HepG2 (cell line): ENCODE measurements at regions not wholly inside any gene's neighbourhood (a gene's known extent, or its start where the extent isn't known, plus 50 kb on each side); places are given as distances from the start of the nearest gene placed in this dataset.

ENCODE experiments used
- ATAC-seq: fragments of 200-7000 bp; cut with Tn5 transposase; 3 replicates; pipeline ENCODE4 v1.9.1; 2020; ENCODE audit warnings: mild to moderate bottlenecking, moderate library complexity
- BruUV-seq: library from RNA; stranded (reverse); fragments of 400-500 nt; replicated peaks from 2 replicates; lab custom pipeline; 2021; lab: Mats Ljungman, UMichigan
- CTCF ChIA-PET: fragments of 300-600 bp; formaldehyde crosslinking; extraction: SDS; loops from one replicate; lab custom pipeline; 2021; ENCODE audit warnings: low total read pairs, inconsistent platforms, low intra/inter-chr PET ratio; lab: Yijun Ruan, JAX
- POLR2A ChIA-PET: fragments of 350-600 bp; sonication (Branson Sonifier 250); formaldehyde crosslinking; loops from one replicate; lab custom pipeline; 2020; ENCODE audit warnings: antibody characterized with exemption, inconsistent platforms; lab: Yijun Ruan, JAX
- DNase-seq: peaks from one replicate; pipeline ENCODE4 v3.0.0-alpha.2; 2015; ENCODE audit warnings: low spot score
- FAIRE-seq: peaks from 3 replicates; lab custom pipeline; 2011; peaks lifted over from hg19 to GRCh38; lab: Jason Lieb, UNC
- H2AFZ ChIP-seq: one replicate; pipeline ENCODE4 v1.6.1; 2011; ENCODE audit warnings: low read length, inconsistent platforms
- H3K27ac ChIP-seq: fragments of 300-600 bp; 3 replicates; pipeline ENCODE4 v1.8.0; 2011; ENCODE audit warnings: mixed run types, mild to moderate bottlenecking, mixed read lengths, low read length, inconsistent platforms; ENCODE audit not compliant: insufficient read depth; ENCODE audit errors: extremely low read length
- H3K27me3 ChIP-seq, 2 experiments: fragments of 200-600 bp in 1 of 2; 2 replicates in 1 of 2; 3 replicates in 1 of 2; pipeline versions ENCODE4 v1.6.0 to v1.8.0; 2011; ENCODE audit warnings: low read length in 2 of 2, mild to moderate bottlenecking in 2 of 2, moderate library complexity in 2 of 2, inconsistent platforms in 1 of 2; ENCODE audit not compliant: insufficient read depth in 2 of 2, control insufficient read depth in 1 of 2
- H3K36me3 ChIP-seq, 2 experiments: fragments of 200-600 bp in 1 of 2; replicated peaks in 1 of 2; 2 replicates in 1 of 2; 3 replicates in 1 of 2; pipeline versions ENCODE4 v1.5.1 to v1.8.0; 2011; ENCODE audit warnings: low read length in 2 of 2, inconsistent platforms in 1 of 2; ENCODE audit not compliant: insufficient read depth in 2 of 2, control insufficient read depth in 1 of 2
- H3K4me1 ChIP-seq: 2 replicates; pipeline ENCODE4 v1.5.1; 2012; ENCODE audit warnings: low read length, inconsistent platforms; ENCODE audit not compliant: insufficient read depth
- H3K4me2 ChIP-seq: 2 replicates; pipeline ENCODE4 v1.6.0; 2011; ENCODE audit warnings: low read depth, low read length, inconsistent platforms
- H3K4me3 ChIP-seq, 3 experiments: fragments of 200-600 bp in 1 of 3; sonication (generic), shearing (Covaris generic) in 1 of 3; replicated peaks in 1 of 3; 2 replicates each; pipeline ENCODE4 v1.5.1; 2011 to 2016; ENCODE audit warnings: low read length in 3 of 3, inconsistent platforms in 2 of 3, low read depth in 2 of 3, mild to moderate bottlenecking in 2 of 3, control low read depth in 1 of 3, mixed read lengths in 1 of 3; ENCODE audit not compliant: insufficient read depth in 1 of 3
- H3K79me2 ChIP-seq: one replicate; pipeline ENCODE4 v1.6.1; 2011; ENCODE audit warnings: low read length, inconsistent platforms; ENCODE audit not compliant: insufficient read depth
- H3K9ac ChIP-seq: 2 replicates; pipeline ENCODE4 v1.6.0; 2011; ENCODE audit warnings: mild to moderate bottlenecking, low read depth, low read length, inconsistent platforms; ENCODE audit not compliant: insufficient read depth
- H3K9me3 ChIP-seq: 2 replicates; pipeline ENCODE4 v1.5.1; 2012; ENCODE audit warnings: mild to moderate bottlenecking, low read length
- H4K20me1 ChIP-seq: 2 replicates; pipeline ENCODE4 v1.6.0; 2011; ENCODE audit warnings: inconsistent platforms, mild to moderate bottlenecking, low read length, moderate library complexity; ENCODE audit not compliant: insufficient read depth
- ATF1 ChIP-seq: IDR thresholded peaks from 2 replicates; pipeline ENCODE4 v1.6.1; 2016; ENCODE audit warnings: mild to moderate bottlenecking, control low read depth
- BRCA1 ChIP-seq: sonication (generic); formaldehyde crosslinking; IDR thresholded peaks from 2 replicates; pipeline ENCODE4 v1.4.0; 2020; ENCODE audit warnings: missing genetic modification reagents
- CEBPB ChIP-seq: IDR thresholded peaks from 2 replicates; pipeline ENCODE4 v1.6.1; 2011; ENCODE audit warnings: low read depth, low read length, improper control_type of control experiment, borderline replicate concordance
- DNMT3B ChIP-seq: conservative IDR thresholded peaks from 2 replicates; pipeline ENCODE4 v1.6.1; 2016; ENCODE audit warnings: missing biosample characterization, control low read depth
- E2F1 ChIP-seq: sonication (generic); formaldehyde crosslinking; IDR thresholded peaks from 2 replicates; pipeline ENCODE4 v1.5.0; 2020; ENCODE audit warnings: missing genetic modification reagents
- HHEX ChIP-seq: IDR thresholded peaks from 2 replicates; pipeline ENCODE4 v1.6.1; 2016; ENCODE audit warnings: control low read depth
- IKZF5 ChIP-seq: IDR thresholded peaks from 2 replicates; pipeline ENCODE4 v1.6.1; 2018; ENCODE audit warnings: missing genetic modification reagents, mild to moderate bottlenecking, missing compliant biosample characterization
- MIER3 ChIP-seq: IDR thresholded peaks from 2 replicates; pipeline ENCODE4 v1.6.1; 2016; ENCODE audit warnings: missing compliant biosample characterization, borderline replicate concordance
- NFAT5 ChIP-seq: sonication (generic); formaldehyde crosslinking; IDR thresholded peaks from 2 replicates; pipeline ENCODE4 v1.4.0; 2020; ENCODE audit warnings: missing genetic modification reagents
- NPAS2 ChIP-seq: sonication (generic); formaldehyde crosslinking; IDR thresholded peaks from 2 replicates; pipeline ENCODE4 v1.8.0; 2022; ENCODE audit warnings: mild to moderate bottlenecking, missing genetic modification reagents, borderline replicate concordance
- POLR2AphosphoS2 ChIP-seq: IDR thresholded peaks from 2 replicates; pipeline ENCODE4 v1.6.1; 2011; ENCODE audit warnings: low read depth, low read length, improper control_type of control experiment
- SNAPC5 ChIP-seq: sonication (generic); formaldehyde crosslinking; IDR thresholded peaks from 2 replicates; pipeline ENCODE4 v1.8.1; 2023; ENCODE audit warnings: mild to moderate bottlenecking, missing genetic modification reagents, borderline replicate concordance
- ZC3H13 ChIP-seq: sonication (generic); formaldehyde crosslinking; IDR thresholded peaks from 2 replicates; pipeline ENCODE4 v1.8.1; 2023; ENCODE audit warnings: mild to moderate bottlenecking, missing genetic modification reagents, moderate library complexity
- ZNF34 ChIP-seq: sonication (generic); formaldehyde crosslinking; IDR thresholded peaks from 2 replicates; pipeline ENCODE4 v1.4.0; 2020; ENCODE audit warnings: mild to moderate bottlenecking, missing genetic modification reagents, borderline replicate concordance
- ZNF7 ChIP-seq: IDR thresholded peaks from 2 replicates; pipeline ENCODE4 v1.6.1; 2016; ENCODE audit warnings: missing biosample characterization, missing genetic modification reagents
- ZNF792 ChIP-seq: IDR thresholded peaks from 2 replicates; pipeline ENCODE4 v1.6.1; 2016
- WGBS: methylation state at CpG from one replicate; pipeline ENCODE4 v1.1.6; 2017; ENCODE audit warnings: low lambda C conversion rate; 5-methylcytosine and 5-hydroxymethylcytosine counted together
- in situ Hi-C: cut with HindIII; loops from 2 replicates; pipeline ENCODE4 v1.10.0; 2017; ENCODE audit warnings: low pct_unique_long_range_greater_than_20kb; ENCODE audit not compliant: extremely low pct_ligation_motif_present
- intact Hi-C: fragments of 100-400 bp; cut with micrococcal nuclease; formaldehyde crosslinking; loops from one replicate; pipeline ENCODE4 v1.10.0; 2022; ENCODE audit not compliant: unreplicated experiment

GRCh38 chr5:3043600-3043999, 292.1 kb upstream of the IRX2 start (continued):
- no peak for TF ChIP-seq NFAT5 (CRISPR knock-in tag)
- TF ChIP-seq NPAS2 (CRISPR knock-in tag): no peak
- TF ChIP-seq CEBPB: no peak
- no peak for TF ChIP-seq POLR2AphosphoS2
- TF ChIP-seq ATF1: no peak
- TF ChIP-seq MIER3 (CRISPR knock-in tag): no peak
- no peak for TF ChIP-seq DNMT3B (CRISPR knock-in tag)
- no peak for TF ChIP-seq ZNF7

GRCh38 chr5:3041001-3041400, 289.5 kb upstream of the IRX2 start:
- FAIRE-seq (no peak), DNase-seq (no peak), ATAC-seq (no peak)
- Histone ChIP-seq H3K4me1 (no peaks in the 10 kb centered on the region), H3K9ac (no peak overlapping the region), H3K4me3 (no peak overlapping the region), H3K9me3 (no peaks in the 10 kb centered on the region), H3K36me3 (no peaks in the 10 kb centered on the region), H3K27me3 (no peaks in the 10 kb centered on the region), H2AFZ (no peak overlapping the region), H3K79me2 (no peaks in the 10 kb centered on the region), H3K27ac (no peak overlapping the region), H4K20me1 (no peaks in the 10 kb centered on the region), H3K4me2 (no peak overlapping the region)
- BruUV-seq: no TSS peak
- 0% methylated on average over 4 of the region's 4 CpGs for WGBS
- CTCF ChIA-PET: no interaction called here
- intact Hi-C loops: no loop called here
- TF ChIP-seq HHEX (CRISPR knock-in tag): no peak
- TF ChIP-seq IKZF5 (CRISPR knock-in tag): no peak
- no peak for TF ChIP-seq BRCA1
- no peak for TF ChIP-seq SNAPC5
- no peak for TF ChIP-seq ZNF34 (CRISPR knock-in tag)
- no peak for TF ChIP-seq ZC3H13 (CRISPR knock-in tag)
- no peak for TF ChIP-seq ZNF792
- TF ChIP-seq E2F1 (CRISPR knock-in tag): no peak
- in situ Hi-C loops: no loop called here
- POLR2A ChIA-PET: no interaction called here
